Endodermal cell (in vitro differentiated cells): ENCODE measurements at regions not wholly inside any gene's neighbourhood (a gene's known extent, or its start where the extent isn't known, plus 50 kb on each side); places are given as distances from the start of the nearest gene placed in this dataset.

Source experiments
- DNase-seq: peaks from one replicate; pipeline ENCODE4 v3.0.0-alpha.2; 2017
- H3K27ac ChIP-seq: 2 replicates; pipeline ENCODE4 v1.5.1; 2013; ENCODE audit warnings: mild to moderate bottlenecking, low read depth, low read length, moderate library complexity
- H3K27me3 ChIP-seq: 2 replicates; pipeline ENCODE4 v1.6.1; 2013; ENCODE audit warnings: mild to moderate bottlenecking, low read length, moderate library complexity; ENCODE audit not compliant: insufficient read depth, control insufficient read depth, poor library complexity, severe bottlenecking
- H3K36me3 ChIP-seq: 2 replicates; pipeline ENCODE4 v1.7.0; 2013; ENCODE audit warnings: mild to moderate bottlenecking, low read length, moderate library complexity; ENCODE audit not compliant: control insufficient read depth, insufficient read depth
- H3K4me1 ChIP-seq: one replicate; pipeline ENCODE4 v1.7.0; 2013; ENCODE audit warnings: low read length; ENCODE audit not compliant: control insufficient read depth, insufficient read depth
- H3K4me3 ChIP-seq: 2 replicates; pipeline ENCODE4 v1.5.1; 2013; ENCODE audit warnings: mild to moderate bottlenecking, low read length, moderate library complexity
- H3K9ac ChIP-seq: 2 replicates; pipeline ENCODE4 v1.6.1; 2013; ENCODE audit warnings: mild to moderate bottlenecking, low read length, moderate library complexity; ENCODE audit not compliant: poor library complexity, severe bottlenecking; ENCODE audit errors: extremely low read depth
- H3K9me3 ChIP-seq: 2 replicates; pipeline ENCODE4 v1.6.1; 2013; ENCODE audit warnings: mild to moderate bottlenecking, low read length, moderate library complexity; ENCODE audit not compliant: control insufficient read depth
- H3K27ac Mint-ChIP-seq: 2 replicates; pipeline ENCODE4 v1.8.0; 2020; ENCODE audit warnings: mixed read lengths
- H3K27me3 Mint-ChIP-seq: 2 replicates; pipeline ENCODE4 v1.8.0; 2021; ENCODE audit warnings: mild to moderate bottlenecking, mixed read lengths; ENCODE audit not compliant: insufficient read depth
- H3K36me3 Mint-ChIP-seq: 2 replicates; pipeline ENCODE4 v1.8.0; 2020; ENCODE audit warnings: low read depth, mixed read lengths
- H3K4me1 Mint-ChIP-seq: 2 replicates; pipeline ENCODE4 v1.8.0; 2020; ENCODE audit warnings: mixed read lengths
- H3K4me3 Mint-ChIP-seq: 2 replicates; pipeline ENCODE4 v1.8.0; 2020; ENCODE audit warnings: mild to moderate bottlenecking, moderate library complexity, mixed read lengths
- H3K9me3 Mint-ChIP-seq: 2 replicates; pipeline ENCODE4 v1.8.0; 2020; ENCODE audit warnings: mild to moderate bottlenecking, mixed read lengths
- WGBS, 2 experiments: methylation state at CpG; one replicate each; pipeline versions ENCODE4 v1.1.5 to v1.1.7; 2013; ENCODE audit warnings: missing lambda C conversion rate in 2 of 2, mixed read lengths in 1 of 2; ENCODE audit not compliant: insufficient coverage in 1 of 2, insufficient read length in 1 of 2; 5-methylcytosine and 5-hydroxymethylcytosine counted together
- TF ChIP-seq, protein P1 (sequence below): fragments of 200-600 bp; sonication (generic); conservative IDR thresholded peaks from 2 replicates; pipeline ENCODE4 v1.5.0; 2021; ENCODE audit warnings: antibody characterized with exemption, mild to moderate bottlenecking

DNA sequence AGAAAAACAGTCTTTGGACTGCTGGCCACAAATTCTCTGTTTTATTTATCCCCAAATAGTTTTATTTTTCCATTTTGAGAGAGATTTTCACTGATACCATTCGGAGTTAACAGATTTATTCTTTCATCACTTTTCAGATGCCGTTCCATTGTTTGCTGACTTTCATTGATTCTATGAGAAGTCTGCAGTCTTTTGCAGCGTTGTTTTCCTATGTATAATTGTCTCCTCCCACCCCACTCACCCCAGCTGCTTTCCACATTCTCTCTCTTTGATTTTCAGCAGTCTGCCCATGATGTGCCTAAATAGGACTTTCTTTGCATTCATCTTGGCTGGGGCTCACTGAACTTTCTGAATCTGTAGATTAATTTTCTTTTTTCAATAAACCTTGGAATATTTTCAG, 107.6 kb downstream of the C9orf50 start:
- no peak overlapping the region for H3K27ac ChIP-seq
- no peak for DNase-seq
- H3K4me3 ChIP-seq: no peak overlapping the region
- peaks cover 5% of the 10 kb centered on the region for H3K36me3 Mint-ChIP-seq
- TF ChIP-seq, protein P1, sequence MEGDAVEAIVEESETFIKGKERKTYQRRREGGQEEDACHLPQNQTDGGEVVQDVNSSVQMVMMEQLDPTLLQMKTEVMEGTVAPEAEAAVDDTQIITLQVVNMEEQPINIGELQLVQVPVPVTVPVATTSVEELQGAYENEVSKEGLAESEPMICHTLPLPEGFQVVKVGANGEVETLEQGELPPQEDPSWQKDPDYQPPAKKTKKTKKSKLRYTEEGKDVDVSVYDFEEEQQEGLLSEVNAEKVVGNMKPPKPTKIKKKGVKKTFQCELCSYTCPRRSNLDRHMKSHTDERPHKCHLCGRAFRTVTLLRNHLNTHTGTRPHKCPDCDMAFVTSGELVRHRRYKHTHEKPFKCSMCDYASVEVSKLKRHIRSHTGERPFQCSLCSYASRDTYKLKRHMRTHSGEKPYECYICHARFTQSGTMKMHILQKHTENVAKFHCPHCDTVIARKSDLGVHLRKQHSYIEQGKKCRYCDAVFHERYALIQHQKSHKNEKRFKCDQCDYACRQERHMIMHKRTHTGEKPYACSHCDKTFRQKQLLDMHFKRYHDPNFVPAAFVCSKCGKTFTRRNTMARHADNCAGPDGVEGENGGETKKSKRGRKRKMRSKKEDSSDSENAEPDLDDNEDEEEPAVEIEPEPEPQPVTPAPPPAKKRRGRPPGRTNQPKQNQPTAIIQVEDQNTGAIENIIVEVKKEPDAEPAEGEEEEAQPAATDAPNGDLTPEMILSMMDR: no peak
- peaks cover 42% of the 10 kb centered on the region for H3K9me3 ChIP-seq
- no peak overlapping the region for H3K4me3 Mint-ChIP-seq
- WGBS, 2 experiments: 85 to 93% methylated on average over 3 of the region's 3 CpGs
- peaks cover 17% of the 10 kb centered on the region for H3K27me3 Mint-ChIP-seq
- H3K4me1 ChIP-seq: no peaks in the 10 kb centered on the region
- H3K9me3 Mint-ChIP-seq: peaks cover 46% of the 10 kb centered on the region
- H3K4me1 Mint-ChIP-seq: no peaks in the 10 kb centered on the region
- no peak overlapping the region for H3K27ac Mint-ChIP-seq
- no peaks in the 10 kb centered on the region for H3K36me3 ChIP-seq
- H3K9ac ChIP-seq: no peak overlapping the region
- no peaks in the 10 kb centered on the region for H3K27me3 ChIP-seq

DNA sequence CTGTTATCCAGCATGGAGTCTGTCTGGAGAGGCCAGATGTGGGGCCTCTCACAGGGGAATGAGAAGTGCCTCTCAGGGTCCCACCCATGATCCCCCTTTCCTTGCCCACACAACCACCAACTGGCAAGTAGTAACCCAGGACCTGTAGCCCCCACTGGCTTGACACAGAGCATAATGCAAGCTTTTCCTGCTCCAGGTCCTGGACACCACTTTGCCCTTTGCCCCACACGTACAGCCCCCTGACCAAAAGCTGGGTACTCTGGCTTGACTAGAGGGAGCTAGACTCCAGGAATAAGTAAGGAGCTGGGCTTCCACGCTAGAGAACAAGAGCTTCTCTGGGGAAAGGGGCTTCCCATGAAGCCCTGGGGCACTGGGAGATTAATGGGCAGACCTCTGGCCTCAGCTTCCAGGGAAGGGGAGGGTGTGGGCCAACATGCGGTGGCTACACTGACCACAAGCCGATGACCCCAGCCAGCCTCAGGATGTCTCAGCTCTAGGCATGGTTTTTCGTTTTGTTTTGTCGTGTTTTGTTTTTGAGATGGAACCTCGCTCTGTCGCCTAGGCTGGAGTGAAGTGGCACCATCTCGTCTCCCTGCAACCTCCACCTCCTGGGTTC, 109.5 kb downstream of the C9orf50 start:
- Mint-ChIP-seq H3K4me3 (no peak overlapping the region), H3K27ac (no peak overlapping the region), H3K36me3 (peaks cover 5% of the 10 kb centered on the region), H3K27me3 (peaks cover 12% of the 10 kb centered on the region), H3K9me3 (peaks cover 46% of the 10 kb centered on the region), H3K4me1 (peaks cover 2% of the 10 kb centered on the region)
- Histone ChIP-seq H3K36me3 (no peaks in the 10 kb centered on the region), H3K9me3 (peaks cover 42% of the 10 kb centered on the region), H3K27me3 (no peaks in the 10 kb centered on the region), H3K4me3 (no peak overlapping the region), H3K9ac (no peak overlapping the region), H3K4me1 (no peaks in the 10 kb centered on the region), H3K27ac (no peak overlapping the region)
- TF ChIP-seq, protein P1: no peak
- 87 to 92% methylated on average over 8 to 9 of the region's 9 CpGs for WGBS, 2 experiments
- DNase-seq: no peak

DNA sequence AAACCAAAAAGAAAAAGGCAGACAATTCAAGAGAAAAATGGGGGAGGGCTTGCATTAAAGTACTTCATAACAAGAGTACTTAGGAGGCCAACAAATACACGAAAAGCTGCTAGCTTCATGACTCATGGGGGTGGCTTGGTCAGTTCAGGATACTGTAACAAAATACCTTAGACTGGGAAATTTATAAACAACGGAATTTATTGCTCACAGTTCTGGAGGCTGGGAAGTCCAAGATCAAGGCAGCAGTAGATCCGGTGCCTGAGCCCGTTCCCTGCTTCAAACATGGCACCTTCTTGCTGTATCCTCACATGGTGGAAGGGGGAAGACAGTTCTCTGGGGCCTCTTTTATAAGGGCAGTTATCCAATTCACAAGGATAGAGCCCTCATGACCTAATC, 111.4 kb downstream of the C9orf50 start:
- peaks cover 31% of the 10 kb centered on the region for H3K9me3 Mint-ChIP-seq
- peaks cover 2% of the 10 kb centered on the region for H3K4me1 Mint-ChIP-seq
- H3K9ac ChIP-seq: no peak overlapping the region
- no peaks in the 10 kb centered on the region for H3K4me1 ChIP-seq
- no peak overlapping the region for H3K27ac ChIP-seq
- 92 to 97% methylated on average over 4 of the region's 4 CpGs for WGBS, 2 experiments
- H3K9me3 ChIP-seq: peaks cover 31% of the 10 kb centered on the region
- TF ChIP-seq, protein P1: no peak
- peaks cover 5% of the 10 kb centered on the region for H3K36me3 Mint-ChIP-seq
- H3K27me3 ChIP-seq: no peaks in the 10 kb centered on the region
- no peak for DNase-seq
- H3K27me3 Mint-ChIP-seq: peaks cover 12% of the 10 kb centered on the region
- no peaks in the 10 kb centered on the region for H3K36me3 ChIP-seq
- H3K27ac Mint-ChIP-seq: no peak overlapping the region
- H3K4me3 ChIP-seq: no peak overlapping the region
- no peak overlapping the region for H3K4me3 Mint-ChIP-seq
